NCI-H1694 (cell line): ENCODE measurements at regions not wholly inside any gene's neighbourhood (a gene's known extent, or its start where the extent isn't known, plus 50 kb on each side); places are given as distances from the start of the nearest gene placed in this dataset.
"Not testable (repeated sequence)": the region's sequence is repeated elsewhere in the genome, so short reads cannot be mapped to it uniquely, and the experiment has no call there.

ENCODE experiments used
- DNase-seq: peaks from one replicate; lab custom pipeline; 2025; lab: John Stamatoyannopoulos, UW

DNA sequence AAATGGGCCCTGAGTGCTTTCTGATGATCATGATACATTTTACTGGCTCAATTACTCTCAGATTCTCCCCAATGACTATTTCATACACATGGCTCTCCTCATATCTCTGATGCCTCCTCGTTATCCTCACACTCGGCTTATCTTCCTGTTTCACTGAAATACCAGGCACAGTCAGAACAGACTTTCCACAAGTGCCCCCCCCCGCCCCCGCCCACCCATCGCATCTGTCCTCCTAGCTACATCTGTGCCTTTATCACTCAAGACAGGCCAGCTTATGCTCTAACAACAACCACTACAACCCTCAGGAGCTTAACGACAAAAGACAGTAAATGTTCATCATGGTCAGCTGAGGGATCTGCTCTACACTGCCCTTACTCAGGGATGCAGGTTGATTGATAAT is 610.6 kb upstream of the DIPK2B start:
- DNase-seq = no peak

DNA sequence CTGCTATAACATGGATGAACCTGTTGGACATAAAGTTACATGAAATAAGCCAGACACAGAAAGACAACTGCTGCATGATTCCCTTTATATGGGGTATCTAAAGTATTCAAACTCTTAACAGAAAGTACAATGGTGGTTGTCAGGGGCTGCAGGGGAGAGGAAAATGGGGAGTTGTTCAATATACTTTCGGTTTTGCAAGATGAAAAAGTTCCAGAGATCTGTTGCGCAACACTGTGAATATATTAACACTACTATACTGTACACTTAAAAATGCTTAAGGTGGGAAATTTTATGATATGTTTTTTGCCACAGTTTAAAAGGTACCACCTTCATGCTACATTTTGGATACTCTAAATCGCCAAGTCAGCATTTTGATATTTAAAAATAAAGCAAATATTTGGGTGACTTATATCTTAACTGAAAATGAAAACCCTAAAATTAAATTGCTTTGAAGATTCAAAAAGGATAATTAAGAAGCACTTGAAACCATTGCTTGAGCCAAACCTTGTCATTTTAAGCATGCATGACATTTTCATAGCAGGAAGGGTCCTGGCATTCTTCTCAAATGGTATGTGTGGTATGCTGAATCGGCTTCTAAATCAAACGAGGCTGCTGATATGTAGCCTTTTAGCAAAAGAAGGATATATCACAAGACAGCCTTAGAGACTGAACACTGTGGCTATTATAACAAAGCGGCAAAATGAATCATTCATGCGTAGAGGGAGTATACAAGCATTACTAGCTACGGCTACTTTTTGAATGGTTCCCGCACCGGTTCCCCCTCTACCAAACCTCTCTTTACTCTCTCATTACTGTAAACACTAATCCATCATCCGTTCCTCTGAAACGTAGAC is 607.1 kb upstream of the DIPK2B start:
- DNase-seq = no peak

DNA sequence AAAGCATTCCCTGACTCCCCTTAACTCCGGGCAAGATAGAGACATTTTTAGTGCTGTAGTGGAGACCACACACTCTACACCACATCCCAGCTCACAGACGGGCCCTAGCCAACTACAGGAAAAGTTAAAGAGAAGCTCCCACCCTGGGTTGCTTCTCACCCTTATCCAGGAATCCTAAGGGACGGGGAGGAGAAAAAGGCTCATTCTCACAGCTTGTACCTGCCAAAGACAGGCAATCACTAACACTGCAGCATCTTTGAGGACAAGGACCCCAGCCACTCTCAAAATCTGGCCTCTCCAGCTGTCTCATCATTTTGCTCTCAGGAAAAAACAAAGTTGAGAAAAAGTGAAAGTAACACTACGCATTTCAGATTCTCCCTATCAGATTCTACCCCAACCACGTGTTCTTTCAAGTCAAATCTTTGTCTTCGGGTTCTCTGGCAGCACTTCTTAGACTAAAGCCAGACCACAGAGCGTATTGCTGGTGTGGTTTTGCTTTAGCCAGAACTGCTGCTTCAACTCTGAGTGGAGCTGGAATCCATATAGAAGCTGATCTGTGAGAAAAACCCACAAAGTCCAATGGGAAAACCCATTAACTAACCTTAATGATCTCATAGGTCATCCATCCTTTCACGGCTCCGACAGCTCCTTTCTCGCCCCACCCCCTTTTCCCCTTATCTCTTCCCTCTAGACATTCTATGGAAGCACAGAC is 605.9 kb upstream of the DIPK2B start:
- no peak for DNase-seq

DNA sequence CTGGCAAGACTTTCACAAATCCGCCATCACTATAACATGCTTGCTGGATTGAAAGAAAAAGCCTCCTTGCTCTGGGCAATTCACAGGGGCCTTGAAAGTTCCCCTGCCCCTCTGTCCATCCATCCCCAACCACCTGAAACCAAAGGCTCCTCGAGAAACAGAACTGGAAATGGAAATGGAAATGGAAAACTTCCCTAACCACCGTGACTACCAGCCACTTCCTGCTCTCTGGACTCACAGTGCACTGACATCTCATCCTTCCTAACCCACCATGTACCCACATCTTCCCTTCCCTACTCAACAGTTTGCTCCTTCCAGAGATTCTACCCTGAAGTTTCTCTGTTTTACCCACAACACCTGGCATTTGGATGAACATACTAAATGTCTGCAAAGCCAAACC is 603.6 kb upstream of the DIPK2B start:
- DNase-seq = no peak

DNA sequence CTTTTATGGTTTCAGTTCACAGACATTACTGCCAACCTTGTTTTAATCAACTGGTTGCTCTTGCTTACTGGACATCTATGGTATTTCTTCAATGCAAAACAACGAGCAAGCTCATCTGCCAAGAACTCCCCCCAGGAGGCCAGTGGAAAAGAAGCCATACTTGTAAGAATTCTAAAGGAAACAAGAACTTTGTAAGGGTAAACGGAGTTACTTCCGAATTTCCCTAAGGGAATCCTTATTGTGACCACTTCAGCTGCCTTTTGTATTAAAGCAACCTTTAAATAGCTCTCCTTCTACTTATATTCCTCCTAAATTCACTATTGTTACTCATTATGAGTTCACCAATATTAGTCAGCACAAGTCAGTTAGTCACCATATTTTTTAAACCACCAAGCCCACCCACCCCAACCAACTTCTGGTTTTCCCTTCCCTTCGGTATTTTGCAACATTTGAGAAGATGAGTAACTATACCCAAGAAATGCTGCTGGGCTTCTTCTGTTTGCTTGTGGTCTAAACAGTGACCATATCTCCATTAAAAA is 602.8 kb upstream of the DIPK2B start:
- DNase-seq = no peak

DNA sequence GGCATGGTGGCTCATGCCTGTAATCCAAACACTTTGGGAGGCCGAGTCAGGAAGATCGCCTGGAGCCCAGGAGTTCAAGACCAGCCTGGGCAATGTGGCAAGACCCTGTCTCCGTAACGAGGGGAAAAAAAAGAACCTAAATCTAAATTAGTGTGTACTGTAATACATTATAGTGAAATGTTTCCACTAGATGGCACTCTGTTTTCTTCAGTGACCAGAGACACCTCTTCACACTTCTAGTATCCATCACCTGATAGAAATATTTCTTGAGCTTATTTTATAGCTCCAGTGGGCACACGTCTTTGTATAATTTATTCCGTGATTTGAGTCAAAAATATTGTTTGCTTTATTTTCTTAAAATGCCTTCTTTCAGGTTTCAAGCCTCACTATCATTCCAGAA is 600.9 kb upstream of the DIPK2B start:
- DNase-seq = peak; percentile 9

DNA sequence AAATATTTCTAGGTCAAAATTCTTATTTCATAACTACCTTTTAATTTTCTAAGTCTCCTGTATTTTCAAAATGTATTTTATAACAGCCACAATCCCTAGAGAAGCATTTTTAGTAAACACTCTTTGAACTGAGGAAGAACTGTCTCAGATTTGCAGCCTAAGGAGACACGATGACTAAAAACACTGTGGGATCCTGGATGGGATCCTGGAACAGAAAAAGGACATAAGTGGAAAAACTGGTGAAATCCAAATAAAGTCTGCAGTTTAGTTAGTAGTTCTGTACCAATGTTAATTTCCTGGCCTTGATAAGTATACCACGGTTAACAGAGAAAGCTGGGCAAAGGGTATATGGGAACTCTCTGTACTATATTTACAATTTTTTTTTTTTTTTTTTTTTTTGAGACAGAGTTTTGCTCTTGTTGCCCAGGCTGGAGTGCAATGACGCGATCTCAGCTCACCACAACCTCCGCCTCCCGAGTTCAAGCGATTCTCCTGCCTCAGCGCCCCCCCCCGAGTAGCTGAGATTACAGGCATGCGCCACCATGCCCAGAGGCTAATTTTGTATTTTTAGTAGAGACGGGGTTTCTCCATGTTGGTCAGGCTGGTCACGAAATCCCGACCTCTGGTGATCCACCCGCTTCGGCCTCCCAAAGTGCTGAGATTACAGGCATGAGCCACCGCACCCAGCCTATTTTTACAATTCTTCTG is 600.2 kb upstream of the DIPK2B start:
- DNase-seq = not testable (repeated sequence)

DNA sequence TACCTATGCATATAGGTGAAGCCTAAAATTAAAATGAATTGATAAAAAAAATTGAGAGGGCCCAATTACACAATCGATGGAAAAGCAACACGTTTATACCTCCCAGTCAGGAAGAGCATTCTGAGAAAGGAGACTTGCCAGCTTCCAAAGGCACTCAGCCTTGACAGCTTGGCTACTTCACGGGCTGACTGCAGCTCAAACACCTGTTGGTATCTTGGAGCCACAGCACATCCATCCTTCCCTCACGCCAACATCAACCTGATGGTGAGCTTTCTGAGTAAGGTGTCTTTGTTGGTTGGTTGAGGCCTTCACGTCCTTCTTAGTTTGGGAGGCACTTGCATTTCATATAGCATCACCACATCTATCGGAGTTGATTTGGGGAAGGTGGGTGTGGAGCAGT is 598.9 kb upstream of the DIPK2B start:
- DNase-seq = no peak

DNA sequence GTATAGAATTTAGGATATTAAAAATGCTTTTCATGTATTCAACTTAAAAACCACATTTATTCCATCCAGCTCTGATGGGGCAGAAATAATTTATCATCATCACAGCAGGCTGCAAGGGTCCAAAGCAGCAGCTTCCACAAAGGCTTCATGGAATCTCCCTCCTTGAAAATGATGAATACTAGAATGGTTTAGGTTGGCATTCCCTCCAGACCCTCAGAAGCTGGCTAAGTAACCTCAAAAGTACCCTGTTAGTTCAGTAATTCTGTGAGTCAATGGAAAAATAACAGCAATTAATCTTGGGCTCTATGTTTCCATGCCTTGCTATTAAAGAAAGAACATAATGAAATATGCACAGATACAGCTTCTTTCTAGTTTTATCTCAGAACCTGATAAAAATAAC is 594.9 kb upstream of the DIPK2B start:
- no peak for DNase-seq

DNA sequence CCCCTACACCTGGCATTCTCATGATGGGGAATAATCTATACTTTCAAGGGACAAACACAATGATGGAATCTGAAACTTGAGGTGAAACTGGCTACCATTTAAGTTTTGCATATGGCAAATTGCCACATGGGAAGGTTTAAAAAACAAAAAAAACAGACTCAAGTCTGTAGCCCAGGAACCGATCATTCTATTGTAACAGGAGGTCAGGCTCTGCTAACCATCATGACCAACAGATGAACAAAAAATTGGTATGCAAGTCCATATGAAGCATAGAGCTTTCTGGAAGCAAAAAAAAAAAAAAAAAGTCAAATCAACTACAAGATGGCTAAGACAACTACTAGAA is 594.3 kb upstream of the DIPK2B start:
- DNase-seq = no peak

DNA sequence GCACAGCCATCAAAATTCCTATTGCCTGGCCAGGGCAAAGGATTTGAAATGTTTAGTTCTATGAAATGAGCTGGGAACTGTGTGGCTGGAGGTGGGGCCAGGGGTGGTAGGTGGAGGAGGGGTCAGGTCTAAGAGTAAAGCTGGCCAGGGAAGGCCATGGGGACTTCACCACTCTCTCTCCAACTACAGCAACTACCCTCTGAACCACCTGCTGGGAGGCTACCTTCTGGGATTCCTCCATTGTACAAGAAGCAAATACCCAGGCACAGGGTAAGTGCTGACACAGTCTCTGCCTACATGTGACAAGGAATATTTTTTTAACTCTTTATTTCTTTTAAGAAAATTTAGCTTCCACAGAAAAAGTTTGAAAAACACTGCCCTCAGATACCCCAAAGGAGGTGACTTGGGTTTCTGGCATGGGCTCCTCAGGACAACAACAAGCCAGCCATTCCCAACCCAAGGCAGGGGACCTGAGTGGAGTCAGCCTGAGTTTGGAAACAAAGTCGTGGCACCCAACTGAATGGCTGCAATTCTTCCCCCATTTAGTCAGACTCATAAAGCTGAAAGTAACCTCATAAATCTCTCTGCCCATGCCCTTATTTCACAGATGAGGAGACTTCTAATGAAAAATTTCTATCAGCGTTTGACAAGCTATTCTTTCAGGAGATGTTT is 593.8 kb upstream of the DIPK2B start:
- DNase-seq = no peak

DNA sequence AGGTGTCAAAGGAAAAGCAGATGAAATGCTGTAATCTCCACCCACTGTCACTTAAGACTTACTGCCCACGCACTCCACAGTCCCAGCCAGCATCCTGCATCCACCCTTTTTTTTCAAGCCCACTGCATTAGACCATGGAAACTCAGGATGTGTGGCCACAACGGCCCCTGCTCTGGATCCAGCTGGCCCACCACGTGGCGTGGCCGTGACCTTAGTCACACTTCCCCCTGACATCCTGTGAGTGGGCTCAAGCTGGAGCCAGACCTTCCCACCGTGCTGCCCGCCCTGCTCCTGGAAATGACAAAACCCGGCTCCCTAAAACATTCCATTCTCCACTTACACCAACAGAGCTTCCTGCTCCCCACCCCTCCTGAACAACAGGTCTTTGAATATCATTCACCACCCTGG is 588.3 kb upstream of the DIPK2B start:
- DNase-seq = no peak

DNA sequence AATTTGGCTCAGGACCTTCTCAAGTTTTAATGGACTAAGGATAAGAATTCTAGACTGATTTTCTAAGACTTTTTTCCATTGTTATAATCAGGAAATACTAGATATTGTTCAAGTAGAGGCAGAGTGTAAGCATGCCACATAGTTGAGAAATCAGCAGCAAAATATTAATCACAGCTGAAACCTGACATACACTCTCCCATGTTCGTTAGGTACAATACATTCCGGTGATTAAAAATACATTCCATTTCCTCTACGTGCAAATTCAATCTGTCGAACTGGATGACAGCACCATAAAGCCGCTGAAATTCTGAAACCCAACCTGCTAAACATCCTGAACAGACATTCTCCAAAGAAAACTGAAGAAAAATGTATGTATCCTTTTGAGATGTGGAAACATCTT is 587.6 kb upstream of the DIPK2B start:
- no peak for DNase-seq

DNA sequence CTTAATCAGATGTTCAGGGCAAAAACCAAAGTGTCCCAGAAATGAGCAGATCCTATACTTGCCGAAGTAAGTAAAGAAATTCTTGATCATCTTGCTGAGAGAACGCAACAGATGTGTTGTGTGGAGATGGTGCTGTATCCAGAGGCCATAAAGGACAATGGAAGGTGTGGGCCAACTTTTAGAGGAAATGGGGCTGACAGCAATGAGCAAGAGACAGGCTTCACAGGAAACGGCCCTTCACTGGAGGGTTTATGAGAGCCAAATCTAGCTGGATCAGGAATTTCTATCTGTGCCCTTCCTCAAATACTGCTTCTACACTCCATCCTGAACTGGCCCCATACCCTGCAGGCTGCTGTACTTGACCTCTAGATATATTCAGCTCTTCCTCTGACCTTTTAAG is 583.9 kb upstream of the DIPK2B start:
- no peak for DNase-seq

DNA sequence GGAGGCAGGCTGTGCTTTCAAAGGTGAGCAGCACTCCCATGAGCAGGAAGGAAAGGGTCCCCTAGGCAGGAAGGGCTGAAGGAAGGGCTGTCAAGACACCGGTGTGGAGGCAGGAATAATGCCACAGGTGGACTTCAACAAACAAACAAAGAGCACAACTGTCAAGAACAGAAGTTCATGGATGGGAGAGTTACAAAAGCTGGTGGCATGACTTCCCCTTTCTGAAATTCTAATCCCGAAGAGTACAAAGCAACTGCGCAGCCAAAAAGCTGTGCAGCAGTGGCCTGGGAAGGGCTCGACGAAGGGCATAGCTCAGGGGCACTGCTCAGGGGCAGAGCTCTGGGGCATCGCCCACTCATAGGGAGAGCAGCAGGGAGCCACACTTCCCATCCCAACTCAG is 582.3 kb upstream of the DIPK2B start:
- no peak for DNase-seq

DNA sequence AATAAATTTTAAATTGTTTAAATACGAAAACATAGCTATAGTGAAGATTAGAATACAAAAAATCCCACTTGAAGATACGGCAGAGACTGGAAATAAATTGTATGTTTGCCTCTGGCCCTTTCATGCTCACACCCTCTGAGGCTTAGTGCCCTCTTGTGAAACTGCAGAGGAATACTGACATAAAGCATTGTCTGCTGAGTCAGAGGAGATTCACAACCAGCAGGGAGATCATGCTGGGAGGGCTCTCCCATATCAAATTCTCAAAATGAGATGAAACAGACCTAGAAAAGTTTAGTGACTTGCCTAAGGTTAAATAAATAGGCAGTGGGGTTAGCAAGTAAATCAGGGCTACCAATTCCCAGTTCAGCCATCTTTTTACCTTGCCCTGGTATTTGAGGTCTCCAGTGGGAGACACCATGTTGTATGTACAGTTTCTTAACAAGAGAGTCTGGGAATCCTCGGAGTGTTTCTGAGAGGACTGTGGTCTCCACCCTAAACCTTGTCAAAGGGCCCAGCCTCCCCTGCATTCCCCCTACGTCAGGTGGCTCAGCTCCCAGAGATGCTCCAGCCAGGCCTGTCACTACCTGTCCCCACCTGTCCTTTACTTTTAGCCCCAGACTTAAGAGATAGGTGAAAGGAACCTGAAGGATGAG is 581.4 kb upstream of the DIPK2B start:
- DNase-seq = no peak

DNA sequence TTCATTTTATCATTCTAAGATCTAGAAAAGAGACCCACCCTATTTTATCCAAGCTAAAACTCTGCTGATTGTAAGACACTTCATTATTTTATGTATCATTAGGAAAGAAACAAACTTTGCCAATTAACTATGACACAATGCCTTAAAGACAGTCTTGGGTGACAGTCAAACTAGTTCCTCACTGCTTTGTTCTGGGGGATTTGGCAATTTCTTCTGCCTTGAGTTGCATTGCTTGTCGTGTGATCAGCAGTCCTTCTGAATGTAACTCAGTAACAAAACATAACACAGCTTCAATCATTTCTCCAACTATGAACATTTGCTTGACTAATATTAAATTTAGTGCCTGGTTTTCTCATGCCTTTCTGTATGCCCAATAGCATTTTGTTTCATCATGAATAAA is 577.9 kb upstream of the DIPK2B start:
- no peak for DNase-seq

DNA sequence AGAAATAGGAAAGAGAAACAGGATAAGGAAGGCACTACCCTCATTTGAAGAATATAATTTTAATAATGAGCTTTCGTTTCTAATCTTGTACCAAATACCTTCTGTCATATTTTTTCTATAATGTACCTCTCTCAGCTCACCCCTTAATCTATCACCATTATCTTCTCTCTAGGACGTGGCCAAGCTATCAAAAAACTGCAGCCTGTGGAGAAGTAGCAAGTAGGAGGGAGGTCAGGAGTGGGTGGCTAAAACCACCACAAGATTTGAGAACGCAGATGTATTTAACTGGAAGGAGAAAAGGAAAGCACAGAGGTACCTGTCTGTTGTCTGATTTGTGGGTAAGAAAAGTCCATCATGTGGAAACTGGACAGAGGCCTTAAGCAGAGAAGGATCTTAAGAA is 576.7 kb upstream of the DIPK2B start:
- no peak for DNase-seq

DNA sequence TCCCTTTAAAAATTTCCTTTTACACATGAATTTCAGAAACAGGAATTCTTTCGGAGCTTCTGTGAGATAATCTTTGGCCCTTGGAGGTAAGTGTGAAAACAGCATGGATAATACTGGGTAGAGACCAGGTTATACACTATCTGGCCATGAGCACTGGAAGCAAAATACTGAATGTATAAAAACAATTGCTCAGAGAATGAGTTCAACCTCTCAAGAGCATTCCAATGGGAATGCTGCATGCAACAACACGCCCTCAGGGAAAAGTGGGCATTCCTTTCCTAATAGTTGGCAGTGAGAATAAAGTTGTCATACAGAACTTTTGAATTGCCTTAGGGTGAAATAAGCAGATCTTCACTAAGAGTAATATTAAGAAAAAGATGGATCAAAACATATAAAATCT is 574.8 kb upstream of the DIPK2B start:
- no peak for DNase-seq

DNA sequence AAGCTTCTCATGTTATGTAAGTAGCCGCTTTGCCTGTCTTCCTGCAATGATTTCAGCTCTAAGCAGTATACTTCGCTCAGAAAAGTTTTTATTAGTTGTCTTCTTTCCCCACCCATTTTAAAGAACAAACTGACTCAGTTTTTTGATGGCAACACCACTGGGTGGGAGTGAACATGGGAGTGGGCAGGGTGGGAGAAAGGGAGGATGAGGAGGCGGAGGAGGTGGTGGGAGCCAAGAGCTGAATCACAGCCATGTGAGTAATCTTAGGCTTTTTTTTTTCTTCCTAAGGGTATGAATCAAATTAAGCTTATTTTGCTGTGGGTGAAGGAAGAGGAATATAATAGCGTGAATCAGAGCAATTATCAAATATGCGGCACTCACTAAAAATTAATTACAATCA is 574.3 kb upstream of the DIPK2B start:
- DNase-seq = no peak

DNA sequence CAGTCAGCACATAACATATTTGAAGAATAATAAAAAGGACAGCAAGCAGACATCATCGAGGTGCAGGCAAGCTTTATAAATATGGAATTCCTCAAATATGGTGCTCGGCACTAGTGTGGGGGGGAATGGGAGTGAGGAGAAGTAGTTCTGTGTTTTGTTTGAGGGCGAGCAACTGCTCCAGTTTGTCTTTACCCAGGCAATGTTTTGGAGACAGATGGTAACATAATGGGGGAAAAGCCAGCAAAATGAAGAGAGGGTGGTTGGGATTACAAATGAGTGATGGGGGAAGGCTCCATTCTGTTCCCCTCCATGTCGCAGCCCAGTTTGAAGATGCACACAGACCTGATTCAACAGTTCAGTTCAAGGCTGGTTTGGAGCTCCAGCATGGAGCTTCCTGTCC is 572.9 kb upstream of the DIPK2B start:
- no peak for DNase-seq
